SK-N-SH (cell line): ENCODE measurements at regions not wholly inside any gene's neighbourhood (a gene's known extent, or its start where the extent isn't known, plus 50 kb on each side); places are given as distances from the start of the nearest gene placed in this dataset.

ENCODE experiments used
- CTCF ChIA-PET: fragments of 300-600, 350-600 bp; formaldehyde crosslinking; extraction: SDS; loops from one replicate; lab custom pipeline; 2021; lab: Yijun Ruan, JAX
- POLR2A ChIA-PET: fragments of 350-600 bp; sonication (Branson Sonifier 250); formaldehyde crosslinking; extraction: SDS; loops from one replicate; lab custom pipeline; 2020; ENCODE audit warnings: antibody characterized with exemption, inconsistent platforms; lab: Yijun Ruan, JAX
- DNase-seq: peaks from one replicate; pipeline ENCODE4 v3.0.0; 2012
- H2AFZ ChIP-seq: fragments of 200-600 bp; sonication (generic); 2 replicates; pipeline ENCODE4 v1.8.1; 2016; ENCODE audit warnings: antibody characterized with exemption, mild to moderate bottlenecking, low read depth
- H3F3A ChIP-seq: fragments of 200-600 bp; sonication (generic); replicated peaks from 2 replicates; pipeline ENCODE3; 2016; ENCODE audit warnings: antibody characterized with exemption, mild to moderate bottlenecking; ENCODE audit not compliant: insufficient read depth
- H3K27ac ChIP-seq, 2 experiments: fragments of 200-500 bp in 1 of 2; fragments of 200-600 bp in 1 of 2; sonication (Bioruptor generic) in 1 of 2; sonication (generic), shearing (Covaris generic) in 1 of 2; 2 replicates each; pipeline versions ENCODE4 v1.5.1 to v1.6.1; 2014 to 2016; ENCODE audit warnings: low read depth in 2 of 2, inconsistent platforms in 1 of 2, low read length in 1 of 2, mild to moderate bottlenecking in 1 of 2, mixed read lengths in 1 of 2
- H3K27me3 ChIP-seq: fragments of 200-600 bp; sonication (generic), shearing (Covaris generic); 2 replicates; pipeline ENCODE4 v1.6.1; 2016; ENCODE audit warnings: mixed run types; ENCODE audit not compliant: insufficient read depth
- H3K36me3 ChIP-seq, 2 experiments: fragments of 200-500 bp in 1 of 2; fragments of 200-600 bp in 1 of 2; sonication (Bioruptor generic) in 1 of 2; sonication (generic) in 1 of 2; replicated peaks in 1 of 2; 2 replicates each; pipeline versions ENCODE3 to v1.5.1; 2014 to 2016; ENCODE audit warnings: low read length in 1 of 2, mild to moderate bottlenecking in 1 of 2; ENCODE audit not compliant: insufficient read depth in 2 of 2, control insufficient read depth in 1 of 2
- H3K4me1 ChIP-seq, 2 experiments: fragments of 200-500 bp in 1 of 2; fragments of 200-600 bp in 1 of 2; sonication (Bioruptor generic) in 1 of 2; sonication (generic), shearing (Covaris generic) in 1 of 2; 2 replicates each; pipeline versions ENCODE4 v1.5.1 to v1.6.1; 2014 to 2016; ENCODE audit warnings: low read depth in 1 of 2, low read length in 1 of 2, mixed run types in 1 of 2; ENCODE audit not compliant: insufficient read depth in 2 of 2, control insufficient read depth in 1 of 2
- H3K4me2 ChIP-seq: fragments of 200-600 bp; sonication (generic), shearing (Covaris generic); 2 replicates; pipeline ENCODE4 v1.6.1; 2017; ENCODE audit warnings: mixed run types
- H3K4me3 ChIP-seq, 2 experiments: fragments of 200-500 bp in 1 of 2; fragments of 200-600 bp in 1 of 2; sonication (Bioruptor generic) in 1 of 2; sonication (generic), shearing (Covaris generic) in 1 of 2; 2 replicates each; pipeline versions ENCODE4 v1.5.1 to v1.8.1; 2014 to 2016; ENCODE audit warnings: low read depth in 2 of 2, inconsistent platforms in 1 of 2, low read length in 1 of 2, mild to moderate bottlenecking in 1 of 2, mixed read lengths in 1 of 2, moderate library complexity in 1 of 2
- H3K79me2 ChIP-seq: fragments of 200-600 bp; sonication (generic); 2 replicates; pipeline ENCODE4 v1.8.1; 2017; ENCODE audit warnings: mild to moderate bottlenecking; ENCODE audit not compliant: insufficient read depth
- H3K9ac ChIP-seq: fragments of 200-600 bp; sonication (generic); 2 replicates; pipeline ENCODE4 v1.6.1; 2017; ENCODE audit warnings: mixed run types
- H3K9me2 ChIP-seq: fragments of 200-600 bp; sonication (generic); 2 replicates; pipeline ENCODE4 v1.6.1; 2017; ENCODE audit warnings: mixed run types
- H3K9me3 ChIP-seq: fragments of 200-600 bp; sonication (generic); 2 replicates; pipeline ENCODE4 v1.6.1; 2017; ENCODE audit warnings: mixed run types, mild to moderate bottlenecking, moderate library complexity
- H4K20me1 ChIP-seq: fragments of 200-600 bp; sonication (generic); 2 replicates; pipeline ENCODE4 v1.6.1; 2017; ENCODE audit warnings: mild to moderate bottlenecking, mixed run types; ENCODE audit not compliant: insufficient read depth
- CHD2 ChIP-seq: fragments of 150-350 bp; IDR thresholded peaks from 2 replicates; pipeline ENCODE4 v1.6.1; 2018; ENCODE audit warnings: low read length; ENCODE audit not compliant: partially characterized antibody
- EZH2phosphoT487 ChIP-seq: fragments of 200-600 bp; sonication (generic); IDR thresholded peaks from 2 replicates; pipeline ENCODE4 v1.6.1; 2017; ENCODE audit warnings: low read depth, mixed run types, mild to moderate bottlenecking, antibody characterized with exemption, moderate library complexity, borderline replicate concordance
- FOSL2 ChIP-seq: IDR thresholded peaks from 2 replicates; pipeline ENCODE4 v1.4.0; 2012; ENCODE audit warnings: low read depth, mild to moderate bottlenecking, moderate library complexity, borderline replicate concordance
- FOXJ3 ChIP-seq: sonication (generic); formaldehyde crosslinking; IDR thresholded peaks from 2 replicates; pipeline ENCODE4 v1.5.1; 2020; ENCODE audit warnings: mild to moderate bottlenecking, missing genetic modification reagents
- MXI1 ChIP-seq: IDR thresholded peaks from 2 replicates; pipeline ENCODE4 v1.6.1; 2012; ENCODE audit warnings: mild to moderate bottlenecking, low read depth, low read length, improper control_type of control experiment
- RCOR1 ChIP-seq: fragments of 150-350 bp; IDR thresholded peaks from 2 replicates; pipeline ENCODE4 v1.6.1; 2017; ENCODE audit warnings: antibody characterized with exemption, low read length
- RFX5 ChIP-seq: IDR thresholded peaks from 2 replicates; pipeline ENCODE4 v1.6.1; 2012; ENCODE audit warnings: mild to moderate bottlenecking, improper control_type of control experiment, low read length
- RXRA ChIP-seq: IDR thresholded peaks from 2 replicates; pipeline ENCODE4 v1.4.0; 2012; ENCODE audit warnings: low read depth, mild to moderate bottlenecking, borderline replicate concordance
- SIN3A ChIP-seq: IDR thresholded peaks from 2 replicates; pipeline ENCODE4 v1.6.1; 2012; ENCODE audit warnings: low read depth, mild to moderate bottlenecking, low read length, moderate library complexity, borderline replicate concordance
- TAF1 ChIP-seq: IDR thresholded peaks from 2 replicates; pipeline ENCODE4 v1.6.1; 2012; ENCODE audit warnings: low read depth, mild to moderate bottlenecking, low read length, moderate library complexity, borderline replicate concordance
- TCF12 ChIP-seq: IDR thresholded peaks from 2 replicates; pipeline ENCODE4 v1.4.0; 2012
- TEAD4 ChIP-seq: IDR thresholded peaks from 2 replicates; pipeline ENCODE4 v1.4.0; 2012; ENCODE audit warnings: mild to moderate bottlenecking, borderline replicate concordance; ENCODE audit not compliant: insufficient read depth
- WGBS: methylation state at CpG from one replicate; pipeline ENCODE4 v1.1.6; 2017; ENCODE audit warnings: low lambda C conversion rate; 5-methylcytosine and 5-hydroxymethylcytosine counted together
- TF ChIP-seq, protein P1 (sequence below): fragments of 150-350 bp; IDR thresholded peaks from 2 replicates; pipeline ENCODE4 v1.6.1; 2017; ENCODE audit warnings: antibody characterized with exemption, low read length, low read depth, borderline replicate concordance
- TF ChIP-seq, protein P2 (sequence below): IDR thresholded peaks from 2 replicates; pipeline ENCODE4; 2012

DNA sequence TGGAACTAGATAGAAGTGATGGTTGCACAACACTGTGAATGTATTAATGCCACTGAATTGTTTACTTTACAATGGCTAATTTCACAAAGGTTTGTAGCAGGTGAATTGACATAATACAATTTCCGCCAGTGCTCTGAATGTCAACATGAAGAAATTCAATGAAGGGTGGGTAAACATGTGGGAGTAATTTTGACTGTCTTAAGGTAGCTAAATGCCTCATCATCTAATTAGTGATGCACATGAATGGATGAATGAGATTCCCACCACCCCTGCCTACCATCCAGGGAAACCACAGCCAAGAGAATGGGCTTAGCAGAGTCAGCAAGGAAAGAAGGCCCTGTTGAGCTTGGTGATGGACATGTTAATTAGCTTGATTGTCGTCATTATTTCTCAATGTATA lies 275.3 kb downstream of the ALDH8A1 start:
- TF ChIP-seq TCF12, result no peak
- TF ChIP-seq TEAD4, result no peak
- TF ChIP-seq RXRA, result no peak
- TF ChIP-seq RFX5, result no peak
- TF ChIP-seq TAF1, result no peak
- TF ChIP-seq RCOR1, result no peak
- no peak for TF ChIP-seq CHD2
- no peak overlapping the region for H3K27ac ChIP-seq
- H3K9me2 ChIP-seq, result no peaks in the 10 kb centered on the region
- no peak overlapping the region for H3K4me3 ChIP-seq
- no peaks in the 10 kb centered on the region for H4K20me1 ChIP-seq
- peaks cover 0 to 15% of the 10 kb centered on the region in 2 experiments; a peak in 2 of 4 replicates for H3K4me1 ChIP-seq
- no peaks in the 10 kb centered on the region for H3K36me3 ChIP-seq
- H2AFZ ChIP-seq, result no peak overlapping the region
- CTCF ChIA-PET, result interaction anchor here (1.6 kb wide), 1 partner anchor 21 kb away, joined by 4 read pairs; no protein-coding TSS in a partner anchor
- H3K9ac ChIP-seq, result no peak overlapping the region
- no peaks in the 10 kb centered on the region for H3K79me2 ChIP-seq
- WGBS, result 100% methylated on average over 2 of the region's 2 CpGs
- DNase-seq, result no peak
- H3F3A ChIP-seq, result peaks cover 10% of the 10 kb centered on the region
- no peak overlapping the region for H3K4me2 ChIP-seq
- H3K9me3 ChIP-seq, result no peaks in the 10 kb centered on the region
- POLR2A ChIA-PET, result no interaction called here
- no peaks in the 10 kb centered on the region for H3K27me3 ChIP-seq

DNA sequence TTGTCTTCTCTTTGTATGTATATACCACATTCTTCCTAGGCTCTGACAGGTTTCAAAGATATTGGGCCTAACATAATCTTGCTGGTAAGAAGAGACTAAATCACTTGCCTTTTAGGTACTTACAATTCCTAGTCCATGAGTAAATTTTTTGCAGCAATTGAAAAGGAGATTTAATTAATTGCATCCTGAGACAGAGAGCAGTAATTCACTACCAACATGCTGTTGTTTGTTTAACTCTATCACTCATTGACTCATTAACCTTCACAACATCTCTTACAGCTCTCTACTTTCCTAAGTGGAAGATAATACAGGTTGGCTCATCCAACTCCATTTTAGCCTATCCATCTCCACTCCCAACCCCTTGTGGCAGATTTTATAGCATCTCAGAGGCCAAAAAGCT lies 280.4 kb downstream of the ALDH8A1 start:
- no peak overlapping the region for H3K4me2 ChIP-seq
- CTCF ChIA-PET, result interaction anchor here (0.9 kb wide), 1 partner anchor 29 kb away, joined by 3 read pairs; no protein-coding TSS in a partner anchor
- H2AFZ ChIP-seq, result no peak overlapping the region
- H3K4me3 ChIP-seq, result no peak overlapping the region
- POLR2A ChIA-PET, result no interaction called here
- H3K9me2 ChIP-seq, result no peaks in the 10 kb centered on the region
- no peak overlapping the region for H3K9ac ChIP-seq
- H3K27me3 ChIP-seq, result no peaks in the 10 kb centered on the region
- no peaks in the 10 kb centered on the region for H3K4me1 ChIP-seq
- TF ChIP-seq TCF12 (no peak), MXI1 (no peak), EZH2phosphoT487 (no peak), CHD2 (no peak), FOXJ3 (no peak), FOSL2 (no peak), SIN3A (no peak)
- TF ChIP-seq, protein P1, sequence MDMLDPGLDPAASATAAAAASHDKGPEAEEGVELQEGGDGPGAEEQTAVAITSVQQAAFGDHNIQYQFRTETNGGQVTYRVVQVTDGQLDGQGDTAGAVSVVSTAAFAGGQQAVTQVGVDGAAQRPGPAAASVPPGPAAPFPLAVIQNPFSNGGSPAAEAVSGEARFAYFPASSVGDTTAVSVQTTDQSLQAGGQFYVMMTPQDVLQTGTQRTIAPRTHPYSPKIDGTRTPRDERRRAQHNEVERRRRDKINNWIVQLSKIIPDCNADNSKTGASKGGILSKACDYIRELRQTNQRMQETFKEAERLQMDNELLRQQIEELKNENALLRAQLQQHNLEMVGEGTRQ, result no peak
- TF ChIP-seq, protein P2, sequence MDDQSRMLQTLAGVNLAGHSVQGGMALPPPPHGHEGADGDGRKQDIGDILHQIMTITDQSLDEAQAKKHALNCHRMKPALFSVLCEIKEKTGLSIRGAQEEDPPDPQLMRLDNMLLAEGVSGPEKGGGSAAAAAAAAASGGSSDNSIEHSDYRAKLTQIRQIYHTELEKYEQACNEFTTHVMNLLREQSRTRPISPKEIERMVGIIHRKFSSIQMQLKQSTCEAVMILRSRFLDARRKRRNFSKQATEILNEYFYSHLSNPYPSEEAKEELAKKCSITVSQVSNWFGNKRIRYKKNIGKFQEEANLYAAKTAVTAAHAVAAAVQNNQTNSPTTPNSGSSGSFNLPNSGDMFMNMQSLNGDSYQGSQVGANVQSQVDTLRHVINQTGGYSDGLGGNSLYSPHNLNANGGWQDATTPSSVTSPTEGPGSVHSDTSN, result no peak
- TF ChIP-seq, all 33 proteins: peak for 0
- peaks cover 10% of the 10 kb centered on the region for H3F3A ChIP-seq
- DNase-seq, result no peak
- H3K79me2 ChIP-seq, result no peaks in the 10 kb centered on the region
- no peak overlapping the region for H3K27ac ChIP-seq
- no peaks in the 10 kb centered on the region for H4K20me1 ChIP-seq
- H3K36me3 ChIP-seq, result no peaks in the 10 kb centered on the region
- no peaks in the 10 kb centered on the region for H3K9me3 ChIP-seq
